ENCODE measurements at regions not wholly inside any gene's neighbourhood (a gene's known extent, or its start where the extent isn't known, plus 50 kb on each side); places are given as distances from the start of the nearest gene placed in this dataset.

GRCh38 chr3:43865887-43866528, 175.3 kb downstream of the ABHD5 start:
- no peak for TF ChIP-seq EP300 (IDR thresholded peaks at IDR 0.05)
- TF ChIP-seq, protein P1, sequence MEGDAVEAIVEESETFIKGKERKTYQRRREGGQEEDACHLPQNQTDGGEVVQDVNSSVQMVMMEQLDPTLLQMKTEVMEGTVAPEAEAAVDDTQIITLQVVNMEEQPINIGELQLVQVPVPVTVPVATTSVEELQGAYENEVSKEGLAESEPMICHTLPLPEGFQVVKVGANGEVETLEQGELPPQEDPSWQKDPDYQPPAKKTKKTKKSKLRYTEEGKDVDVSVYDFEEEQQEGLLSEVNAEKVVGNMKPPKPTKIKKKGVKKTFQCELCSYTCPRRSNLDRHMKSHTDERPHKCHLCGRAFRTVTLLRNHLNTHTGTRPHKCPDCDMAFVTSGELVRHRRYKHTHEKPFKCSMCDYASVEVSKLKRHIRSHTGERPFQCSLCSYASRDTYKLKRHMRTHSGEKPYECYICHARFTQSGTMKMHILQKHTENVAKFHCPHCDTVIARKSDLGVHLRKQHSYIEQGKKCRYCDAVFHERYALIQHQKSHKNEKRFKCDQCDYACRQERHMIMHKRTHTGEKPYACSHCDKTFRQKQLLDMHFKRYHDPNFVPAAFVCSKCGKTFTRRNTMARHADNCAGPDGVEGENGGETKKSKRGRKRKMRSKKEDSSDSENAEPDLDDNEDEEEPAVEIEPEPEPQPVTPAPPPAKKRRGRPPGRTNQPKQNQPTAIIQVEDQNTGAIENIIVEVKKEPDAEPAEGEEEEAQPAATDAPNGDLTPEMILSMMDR (IDR thresholded peaks at IDR 0.05) = no peak
- TF ChIP-seq POLR2AphosphoS5 (IDR thresholded peaks at IDR 0.05) = no peak

Data from gastroesophageal sphincter (tissue), 3 donors.